ENCODE measurements at regions not wholly inside any gene's neighbourhood (a gene's known extent, or its start where the extent isn't known, plus 50 kb on each side); places are given as distances from the start of the nearest gene placed in this dataset.

GRCh38 chr5:159539678-159540077 lies 209.4 kb upstream of the IL12B start:
- Histone ChIP-seq H3K36me3 (no peaks in the 10 kb centered on the region), H3K9me3 (no peaks in the 10 kb centered on the region), H3K27ac (no peak overlapping the region), H3K4me1 (ENCODE audit: control insufficient read depth in 1 of 2, insufficient read depth in 1 of 2, low read depth in 1 of 2, low read length in 1 of 2) (no peaks in the 10 kb centered on the region), H3K4me3 (ENCODE audit: low read depth in 1 of 2, low read length in 1 of 2) (no peak overlapping the region), H3K27me3 (peaks cover 3% of the 10 kb centered on the region)
- TF ChIP-seq, protein P1, sequence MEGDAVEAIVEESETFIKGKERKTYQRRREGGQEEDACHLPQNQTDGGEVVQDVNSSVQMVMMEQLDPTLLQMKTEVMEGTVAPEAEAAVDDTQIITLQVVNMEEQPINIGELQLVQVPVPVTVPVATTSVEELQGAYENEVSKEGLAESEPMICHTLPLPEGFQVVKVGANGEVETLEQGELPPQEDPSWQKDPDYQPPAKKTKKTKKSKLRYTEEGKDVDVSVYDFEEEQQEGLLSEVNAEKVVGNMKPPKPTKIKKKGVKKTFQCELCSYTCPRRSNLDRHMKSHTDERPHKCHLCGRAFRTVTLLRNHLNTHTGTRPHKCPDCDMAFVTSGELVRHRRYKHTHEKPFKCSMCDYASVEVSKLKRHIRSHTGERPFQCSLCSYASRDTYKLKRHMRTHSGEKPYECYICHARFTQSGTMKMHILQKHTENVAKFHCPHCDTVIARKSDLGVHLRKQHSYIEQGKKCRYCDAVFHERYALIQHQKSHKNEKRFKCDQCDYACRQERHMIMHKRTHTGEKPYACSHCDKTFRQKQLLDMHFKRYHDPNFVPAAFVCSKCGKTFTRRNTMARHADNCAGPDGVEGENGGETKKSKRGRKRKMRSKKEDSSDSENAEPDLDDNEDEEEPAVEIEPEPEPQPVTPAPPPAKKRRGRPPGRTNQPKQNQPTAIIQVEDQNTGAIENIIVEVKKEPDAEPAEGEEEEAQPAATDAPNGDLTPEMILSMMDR (IDR thresholded peaks at IDR 0.05) = no peak

DNA sequence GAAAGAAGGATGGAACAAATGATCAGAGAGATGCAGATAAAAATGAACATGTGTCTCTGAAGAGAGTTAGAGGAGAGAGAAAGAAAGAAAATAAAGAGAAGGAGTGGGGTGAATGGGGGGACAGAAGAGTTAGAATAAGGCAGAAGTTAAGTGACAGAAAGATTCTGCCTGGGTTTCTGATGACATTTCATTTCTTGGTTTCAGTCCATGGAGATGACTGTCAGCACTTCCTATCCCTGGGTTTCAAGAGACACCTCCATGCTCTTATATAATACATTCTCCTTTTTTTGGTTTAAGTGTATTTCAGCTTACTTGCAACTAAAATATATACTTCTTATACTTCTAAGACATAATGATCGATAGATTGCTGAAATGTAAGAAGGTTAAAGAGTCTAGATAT lies 213.0 kb upstream of the IL12B start:
- no peak overlapping the region for H3K4me3 ChIP-seq (ENCODE audit: low read depth in 1 of 2, low read length in 1 of 2)
- H3K9me3 ChIP-seq = no peaks in the 10 kb centered on the region
- H3K27ac ChIP-seq = no peak overlapping the region
- H3K27me3 ChIP-seq = peaks cover 3% of the 10 kb centered on the region
- TF ChIP-seq, protein P1 (IDR thresholded peaks at IDR 0.05) = no peak
- no peaks in the 10 kb centered on the region for H3K4me1 ChIP-seq (ENCODE audit: control insufficient read depth in 1 of 2, insufficient read depth in 1 of 2, low read depth in 1 of 2, low read length in 1 of 2)
- no peaks in the 10 kb centered on the region for H3K36me3 ChIP-seq

DNA sequence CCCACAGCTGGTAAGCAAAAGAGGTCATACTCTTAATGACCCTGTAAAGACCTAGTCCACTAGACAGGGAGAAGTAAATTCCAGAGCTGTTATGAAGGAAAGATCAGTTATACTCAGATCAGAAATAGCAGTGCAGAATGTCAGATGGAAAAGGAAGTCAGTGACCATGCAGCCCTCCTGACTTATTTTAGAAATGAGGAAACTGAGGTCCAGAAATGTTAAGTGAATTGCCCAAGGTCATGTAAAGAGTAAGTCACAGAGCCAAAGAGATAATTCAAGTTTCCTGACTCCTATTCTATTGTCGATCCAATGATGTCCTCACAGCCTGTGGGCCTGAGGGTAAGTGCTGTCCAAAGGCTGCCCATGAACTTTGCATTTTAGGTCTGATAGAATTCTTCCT lies 214.9 kb upstream of the IL12B start:
- peaks cover 3% of the 10 kb centered on the region for H3K27me3 ChIP-seq
- H3K9me3 ChIP-seq = no peaks in the 10 kb centered on the region
- H3K36me3 ChIP-seq = no peaks in the 10 kb centered on the region
- no peak overlapping the region for H3K27ac ChIP-seq
- H3K4me1 ChIP-seq (ENCODE audit: control insufficient read depth in 1 of 2, insufficient read depth in 1 of 2, low read depth in 1 of 2, low read length in 1 of 2) = no peaks in the 10 kb centered on the region
- TF ChIP-seq, protein P1 (IDR thresholded peaks at IDR 0.05) = no peak
- H3K4me3 ChIP-seq (ENCODE audit: low read depth in 1 of 2, low read length in 1 of 2) = no peak overlapping the region

DNA sequence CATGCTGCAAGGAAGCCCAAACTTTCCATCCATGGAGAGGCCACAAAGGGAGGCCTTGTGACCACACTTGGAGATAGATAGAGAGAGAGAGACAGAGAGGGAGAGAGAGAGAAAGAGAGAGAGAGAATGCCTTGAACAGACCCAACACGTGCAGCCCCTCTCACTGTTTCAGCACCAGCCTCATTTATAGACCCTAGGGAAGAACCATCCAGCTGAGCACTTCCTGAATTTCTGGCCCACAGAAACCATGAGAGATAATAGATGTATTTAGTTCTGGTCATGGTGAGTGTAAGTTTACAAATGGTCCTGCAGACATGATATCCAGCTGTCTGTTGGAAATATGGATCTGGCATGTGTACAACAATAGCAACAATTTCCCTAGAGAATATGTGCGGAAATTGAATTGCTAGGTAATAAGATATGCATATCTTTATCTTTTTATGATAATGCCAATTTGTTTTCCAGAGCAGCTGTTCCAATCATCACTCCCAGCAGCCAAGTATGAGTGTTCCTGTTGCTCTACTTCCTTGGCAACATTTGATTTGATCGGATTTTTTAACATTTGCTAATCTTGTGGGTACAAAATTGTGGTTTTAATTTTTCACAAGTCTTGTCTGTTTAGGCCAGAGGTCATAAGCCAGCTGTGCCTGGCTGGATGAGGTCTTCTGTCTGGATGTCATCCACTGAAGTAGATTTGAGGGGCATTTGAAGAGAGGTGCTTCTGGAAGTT lies 217.3 kb upstream of the IL12B start:
- H3K9me3 ChIP-seq = no peaks in the 10 kb centered on the region
- TF ChIP-seq, protein P1 (IDR thresholded peaks at IDR 0.05) = no peak

DNA sequence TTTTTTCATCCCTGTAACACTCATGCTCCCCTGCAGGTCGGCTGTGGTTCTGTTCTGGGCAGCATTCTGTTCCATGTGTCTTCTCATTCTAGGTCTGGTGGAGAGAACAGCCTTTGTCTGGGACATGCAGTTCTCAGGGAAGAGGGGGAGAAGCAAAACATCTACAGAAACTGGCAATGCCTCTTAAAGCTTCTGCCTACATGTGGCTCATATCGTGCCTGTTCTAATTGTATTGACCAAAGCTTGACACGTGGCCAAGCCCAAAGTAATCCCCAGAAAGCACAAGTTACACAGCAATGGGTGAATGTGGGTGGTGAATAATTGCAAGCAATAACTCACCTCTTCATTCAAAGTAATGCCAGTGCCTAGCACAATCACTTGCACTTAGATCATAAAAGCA lies 218.2 kb upstream of the IL12B start:
- Histone ChIP-seq H3K36me3 (no peaks in the 10 kb centered on the region), H3K9me3 (no peaks in the 10 kb centered on the region), H3K4me3 (ENCODE audit: low read depth in 1 of 2, low read length in 1 of 2) (no peak overlapping the region), H3K27me3 (no peaks in the 10 kb centered on the region), H3K4me1 (ENCODE audit: control insufficient read depth in 1 of 2, insufficient read depth in 1 of 2, low read depth in 1 of 2, low read length in 1 of 2) (no peaks in the 10 kb centered on the region), H3K27ac (no peak overlapping the region)
- TF ChIP-seq, protein P1 (IDR thresholded peaks at IDR 0.05) = no peak

More for the DNA sequence above, 217.3 kb upstream of the IL12B start:
- no peaks in the 10 kb centered on the region for H3K27me3 ChIP-seq
- no peaks in the 10 kb centered on the region for H3K36me3 ChIP-seq
- no peaks in the 10 kb centered on the region for H3K4me1 ChIP-seq (ENCODE audit: control insufficient read depth in 1 of 2, insufficient read depth in 1 of 2, low read depth in 1 of 2, low read length in 1 of 2)
- H3K27ac ChIP-seq = no peak overlapping the region
- H3K4me3 ChIP-seq (ENCODE audit: low read depth in 1 of 2, low read length in 1 of 2) = no peak overlapping the region
